Mesenchymal stem cell (in vitro differentiated cells and primary cell): ENCODE measurements at regions not wholly inside any gene's neighbourhood (a gene's known extent, or its start where the extent isn't known, plus 50 kb on each side); places are given as distances from the start of the nearest gene placed in this dataset.

ENCODE experiments used
- DNase-seq: peaks from one replicate; pipeline ENCODE4 v3.0.0-alpha.2; 2013
- H2AFZ ChIP-seq: one replicate; pipeline ENCODE4 v1.6.1; 2013; ENCODE audit warnings: low read depth, mild to moderate bottlenecking, control low read depth, inconsistent platforms, low read length, moderate library complexity
- H2AK5ac ChIP-seq: 2 replicates; pipeline ENCODE4 v1.6.1; 2013; ENCODE audit warnings: low read length, moderate library complexity, mild to moderate bottlenecking, inconsistent platforms; ENCODE audit not compliant: severe bottlenecking
- H2BK120ac ChIP-seq: one replicate; pipeline ENCODE4 v1.6.1; 2013; ENCODE audit warnings: low read depth, mild to moderate bottlenecking, inconsistent platforms, low read length, moderate library complexity
- H2BK12ac ChIP-seq, 2 experiments: one replicate each; pipeline ENCODE4 v1.6.1; 2013; ENCODE audit warnings: inconsistent platforms in 2 of 2, low read length in 2 of 2, mild to moderate bottlenecking in 2 of 2, moderate library complexity in 2 of 2, control low read depth in 1 of 2
- H2BK15ac ChIP-seq: one replicate; pipeline ENCODE4 v1.6.1; 2013; ENCODE audit warnings: mild to moderate bottlenecking, low read depth, inconsistent platforms; ENCODE audit not compliant: poor library complexity, severe bottlenecking
- H2BK5ac ChIP-seq: 2 replicates; pipeline ENCODE4 v1.6.1; 2013; ENCODE audit warnings: low read depth, mild to moderate bottlenecking, low read length, control low read depth, inconsistent platforms; ENCODE audit not compliant: poor library complexity, severe bottlenecking
- H3K14ac ChIP-seq, 2 experiments: one replicate each; pipeline ENCODE4 v1.6.1; 2013; ENCODE audit warnings: inconsistent platforms in 2 of 2, low read length in 2 of 2, control low read depth in 1 of 2, mild to moderate bottlenecking in 1 of 2, moderate library complexity in 1 of 2
- H3K18ac ChIP-seq, 2 experiments: one replicate each; pipeline ENCODE4 v1.6.1; 2013; ENCODE audit warnings: inconsistent platforms in 2 of 2, low read length in 2 of 2, control low read depth in 1 of 2, low read depth in 1 of 2, mild to moderate bottlenecking in 1 of 2
- H3K23ac ChIP-seq, 2 experiments: one replicate each; pipeline ENCODE4 v1.6.1; 2013; ENCODE audit warnings: inconsistent platforms in 2 of 2, low read length in 2 of 2, mild to moderate bottlenecking in 2 of 2, moderate library complexity in 2 of 2, control low read depth in 1 of 2
- H3K27ac ChIP-seq: 2 replicates; pipeline ENCODE4 v1.5.1; 2013; ENCODE audit warnings: mild to moderate bottlenecking, moderate library complexity, low read length, control low read depth, inconsistent platforms; ENCODE audit not compliant: poor library complexity, severe bottlenecking
- H3K27me3 ChIP-seq, 2 experiments: 2 replicates each; pipeline versions ENCODE4 v1.6.1 to v1.7.0; 2013; ENCODE audit warnings: low read length in 2 of 2, mild to moderate bottlenecking in 2 of 2, moderate library complexity in 2 of 2, control low read depth in 1 of 2, inconsistent platforms in 1 of 2; ENCODE audit not compliant: control insufficient read depth in 1 of 2, insufficient read depth in 1 of 2
- H3K36me3 ChIP-seq, 2 experiments: 2 replicates each; pipeline versions ENCODE4 v1.6.1 to v1.7.0; 2013; ENCODE audit warnings: low read length in 2 of 2, control low read depth in 1 of 2, inconsistent platforms in 1 of 2, low read depth in 1 of 2, mild to moderate bottlenecking in 1 of 2; ENCODE audit not compliant: insufficient read depth in 2 of 2, control insufficient read depth in 1 of 2
- H3K4ac ChIP-seq, 2 experiments: one replicate each; pipeline ENCODE4 v1.6.1; 2013; ENCODE audit warnings: inconsistent platforms in 2 of 2, low read length in 2 of 2, mild to moderate bottlenecking in 2 of 2, moderate library complexity in 2 of 2, control low read depth in 1 of 2, low read depth in 1 of 2
- H3K4me1 ChIP-seq: 2 replicates; pipeline ENCODE4 v1.6.1; 2013; ENCODE audit warnings: low read depth, low read length, control low read depth; ENCODE audit not compliant: control insufficient read depth, insufficient read depth
- H3K4me2 ChIP-seq: 2 replicates; pipeline ENCODE4 v1.6.1; 2013; ENCODE audit warnings: low read length, mild to moderate bottlenecking, inconsistent platforms; ENCODE audit not compliant: poor library complexity, severe bottlenecking
- H3K4me3 ChIP-seq, 2 experiments: 2 replicates each; pipeline versions ENCODE4 v1.5.1 to v1.7.0; 2013; ENCODE audit warnings: low read length in 2 of 2, mild to moderate bottlenecking in 2 of 2, control low read depth in 1 of 2, low read depth in 1 of 2; ENCODE audit not compliant: insufficient read depth in 1 of 2
- H3K79me1 ChIP-seq: replicated peaks from 2 replicates; pipeline ENCODE4 v1.6.1; 2013; ENCODE audit warnings: mild to moderate bottlenecking, control low read depth, low read length, inconsistent platforms; ENCODE audit not compliant: poor library complexity, severe bottlenecking
- H3K9ac ChIP-seq: 2 replicates; pipeline ENCODE4 v1.7.0; 2013; ENCODE audit warnings: mild to moderate bottlenecking, low read length, moderate library complexity
- H3K9me3 ChIP-seq: 2 replicates; pipeline ENCODE4 v1.7.0; 2013; ENCODE audit warnings: mild to moderate bottlenecking, low read length; ENCODE audit not compliant: control insufficient read depth
- H4K8ac ChIP-seq: one replicate; pipeline ENCODE4 v1.6.1; 2013; ENCODE audit warnings: inconsistent platforms, mild to moderate bottlenecking, low read length, moderate library complexity
- H4K91ac ChIP-seq: one replicate; pipeline ENCODE4 v1.6.1; 2013; ENCODE audit warnings: mild to moderate bottlenecking, low read length, inconsistent platforms
- WGBS: methylation state at CpG from one replicate; pipeline ENCODE4 v1.1.7; 2013; ENCODE audit warnings: mixed read lengths; 5-methylcytosine and 5-hydroxymethylcytosine counted together

DNA sequence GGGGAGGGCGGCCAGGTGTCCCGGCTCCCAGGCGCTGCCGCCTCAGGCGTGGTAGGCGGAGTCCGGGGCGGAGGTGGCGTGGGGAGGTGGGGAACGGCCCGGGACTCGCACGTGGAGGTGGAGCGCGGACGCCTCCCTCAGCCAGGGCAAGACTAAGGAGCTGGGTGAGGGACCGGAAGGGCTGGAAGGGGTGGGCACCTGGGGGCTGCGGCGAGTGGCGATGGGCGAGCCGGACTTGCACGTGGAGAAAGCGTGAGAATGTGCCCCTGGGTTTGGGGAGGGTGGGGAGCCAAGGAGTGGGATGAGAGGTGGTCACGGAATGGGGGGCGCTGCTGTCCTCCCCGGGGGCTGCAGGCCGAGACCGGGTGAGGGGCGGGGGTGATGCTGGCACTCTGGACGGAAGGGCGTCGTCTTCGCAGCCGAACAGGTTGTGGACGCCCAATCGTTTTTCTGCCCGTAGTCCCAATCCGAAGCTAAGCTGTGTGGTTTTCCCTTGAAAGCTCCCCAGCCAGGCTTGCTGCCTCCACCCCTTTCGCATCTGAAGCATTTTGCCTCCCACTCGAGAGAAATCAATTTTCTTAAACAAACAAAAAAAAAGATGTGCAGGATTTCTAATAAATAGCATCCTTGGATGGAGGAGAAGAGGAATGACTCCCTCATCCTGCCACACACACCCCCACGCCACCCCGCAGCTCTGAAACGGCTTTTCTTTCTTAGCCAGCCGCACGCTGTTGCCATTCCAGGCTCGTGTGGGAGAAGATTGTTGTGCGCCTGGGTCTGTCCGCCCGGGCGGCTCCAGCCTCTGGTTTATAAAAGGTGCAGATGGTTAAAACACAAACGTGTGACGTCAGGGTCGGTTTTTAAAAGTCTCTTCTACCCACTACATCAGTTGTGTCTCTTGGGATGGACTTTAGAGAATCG lies 62.5 kb upstream of the ANKRD28 start:
- H3K4me1 ChIP-seq: no peaks in the 10 kb centered on the region
- no peaks in the 10 kb centered on the region for H3K27me3 ChIP-seq
- peak overlapping the region; percentile 68 for H4K91ac ChIP-seq
- no peak overlapping the region for H3K23ac ChIP-seq
- H3K18ac ChIP-seq: peak overlapping the region; percentile 75 to 81
- H2BK12ac ChIP-seq: peak overlapping the region in 1 of 2 experiments; percentile 37
- H2AFZ ChIP-seq: peak overlapping the region; percentile 72
- no peak overlapping the region for H2AK5ac ChIP-seq
- H3K27ac ChIP-seq: peak overlapping the region; percentile 26
- no peak overlapping the region for H2BK5ac ChIP-seq
- peak; percentile 40 for DNase-seq
- H4K8ac ChIP-seq: peak overlapping the region; percentile 35
- WGBS: 7% methylated on average over 36 of the region's 55 CpGs
- H3K79me1 ChIP-seq: peaks cover 7% of the 10 kb centered on the region
- peak overlapping the region; percentile 87 to 99 for H3K4me3 ChIP-seq
- peak overlapping the region; percentile 88 for H3K4me2 ChIP-seq
- H3K9ac ChIP-seq: peak overlapping the region; percentile 84
- H3K9me3 ChIP-seq: peaks cover 5% of the 10 kb centered on the region
- H2BK120ac ChIP-seq: peak overlapping the region; percentile 61
- peak overlapping the region in 1 of 2 experiments; percentile 24 for H3K4ac ChIP-seq
- no peaks in the 10 kb centered on the region for H3K36me3 ChIP-seq
- no peak overlapping the region for H2BK15ac ChIP-seq
- peak overlapping the region in 1 of 2 experiments; percentile 64 for H3K14ac ChIP-seq

DNA sequence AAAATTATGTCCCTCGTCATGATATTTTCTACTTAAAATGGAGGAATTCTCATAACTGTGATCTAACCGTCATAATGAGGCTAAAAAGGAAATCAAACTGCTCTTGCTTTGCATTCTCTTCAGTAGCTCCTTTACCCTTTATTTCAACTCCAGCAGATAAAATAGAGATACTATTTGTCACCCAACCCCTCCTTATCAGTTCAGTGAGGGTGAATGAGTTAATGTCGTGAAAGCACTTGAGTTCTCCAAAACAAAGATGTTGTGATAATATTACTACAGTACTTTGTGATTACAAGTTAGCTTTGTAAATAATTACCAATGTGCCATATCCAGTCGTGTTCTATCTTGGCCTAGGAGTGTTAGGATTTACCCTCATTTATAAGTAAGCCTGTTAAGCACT lies 63.4 kb upstream of the ANKRD28 start:
- DNase-seq: peak; percentile 7
- H2BK120ac ChIP-seq: no peak overlapping the region
- no peak overlapping the region for H3K4me2 ChIP-seq
- H3K14ac ChIP-seq: no peak overlapping the region
- H2BK5ac ChIP-seq: no peak overlapping the region
- H3K18ac ChIP-seq: no peak overlapping the region
- H2AK5ac ChIP-seq: no peak overlapping the region
- H2BK15ac ChIP-seq: no peak overlapping the region
- H2AFZ ChIP-seq: no peak overlapping the region
- WGBS: 92% methylated on average over 3 of the region's 4 CpGs
- H3K9me3 ChIP-seq: peaks cover 8% of the 10 kb centered on the region
- H3K79me1 ChIP-seq: peaks cover 7% of the 10 kb centered on the region
- no peak overlapping the region for H2BK12ac ChIP-seq
- no peak overlapping the region for H3K23ac ChIP-seq
- no peaks in the 10 kb centered on the region for H3K36me3 ChIP-seq
- peak overlapping the region in 1 of 2 experiments; percentile 87 for H3K4me3 ChIP-seq
- no peak overlapping the region for H3K27ac ChIP-seq
- H4K8ac ChIP-seq: no peak overlapping the region
- no peak overlapping the region for H3K4ac ChIP-seq
- no peaks in the 10 kb centered on the region for H3K4me1 ChIP-seq
- peak overlapping the region; percentile 84 for H3K9ac ChIP-seq
- no peaks in the 10 kb centered on the region for H3K27me3 ChIP-seq
- no peak overlapping the region for H4K91ac ChIP-seq

DNA sequence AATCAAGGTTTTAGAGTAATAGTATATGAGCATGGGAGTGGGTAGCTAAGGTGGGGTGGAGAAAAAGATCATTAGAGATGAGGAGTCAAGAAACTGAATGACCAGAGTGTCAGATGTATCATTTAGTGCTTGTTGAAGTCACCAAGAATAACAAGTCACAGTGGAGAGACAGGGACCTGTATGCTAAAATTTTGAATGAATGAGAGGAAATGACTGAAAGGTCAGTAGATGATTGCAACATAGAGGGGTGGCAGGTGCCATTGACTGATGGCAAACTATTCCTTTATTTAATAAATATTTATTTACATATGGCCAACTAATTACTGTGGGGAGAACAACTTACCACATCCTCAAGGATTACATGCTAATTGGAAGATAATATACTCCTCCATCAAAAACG lies 75.0 kb upstream of the ANKRD28 start:
- Histone ChIP-seq H3K79me1 (no peaks in the 10 kb centered on the region), H3K9ac (no peak overlapping the region), H3K14ac (no peak overlapping the region), H3K18ac (no peak overlapping the region), H3K27ac (no peak overlapping the region), H2BK15ac (no peak overlapping the region), H2AFZ (no peak overlapping the region), H2BK120ac (no peak overlapping the region), H3K9me3 (no peaks in the 10 kb centered on the region), H2BK5ac (no peak overlapping the region), H3K4ac (no peak overlapping the region), H2BK12ac (no peak overlapping the region), H3K23ac (no peak overlapping the region), H3K27me3 (no peaks in the 10 kb centered on the region), H3K36me3 (peaks cover 0 to 2% of the 10 kb centered on the region in 2 experiments), H4K91ac (no peak overlapping the region), H3K4me3 (no peak overlapping the region), H3K4me1 (no peaks in the 10 kb centered on the region), H2AK5ac (no peak overlapping the region), H4K8ac (no peak overlapping the region), H3K4me2 (no peak overlapping the region)
- DNase-seq: no peak
- WGBS: 100% methylated on average over 1 of the region's 1 CpG

DNA sequence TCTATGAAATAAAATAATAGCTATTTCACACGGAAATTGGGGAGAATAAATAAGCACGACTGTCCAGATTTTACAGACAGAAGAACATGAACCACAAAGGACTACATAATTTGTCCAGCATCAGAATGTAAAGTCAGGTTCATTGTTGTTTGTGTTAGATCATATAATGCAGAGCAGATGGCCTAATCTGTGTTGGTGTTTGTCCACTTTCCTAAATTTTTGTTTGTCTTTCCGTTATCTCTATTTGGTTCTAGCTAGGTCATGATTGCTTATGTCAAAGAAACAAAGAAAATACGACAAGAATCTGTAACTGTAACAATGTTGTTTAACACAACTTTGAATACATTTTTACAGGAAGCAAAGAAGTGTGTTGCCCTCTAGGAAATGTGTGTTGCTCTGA lies 75.6 kb upstream of the ANKRD28 start:
- 67% methylated on average over 3 of the region's 4 CpGs for WGBS
- Histone ChIP-seq H3K36me3 (peaks cover 3 to 6% of the 10 kb centered on the region in 2 experiments), H2BK120ac (no peak overlapping the region)

More for the DNA sequence above, 75.6 kb upstream of the ANKRD28 start:
- H3K79me1 ChIP-seq: no peaks in the 10 kb centered on the region
- no peak overlapping the region for H2BK5ac ChIP-seq
- no peak overlapping the region for H2AFZ ChIP-seq
- H3K9me3 ChIP-seq: no peaks in the 10 kb centered on the region
- H2AK5ac ChIP-seq: no peak overlapping the region
- no peak overlapping the region for H3K23ac ChIP-seq
- no peak overlapping the region for H2BK15ac ChIP-seq
- H4K91ac ChIP-seq: no peak overlapping the region
- H3K9ac ChIP-seq: no peak overlapping the region
- no peak overlapping the region for H3K4me2 ChIP-seq
- H3K4ac ChIP-seq: no peak overlapping the region
- no peak overlapping the region for H3K14ac ChIP-seq
- no peaks in the 10 kb centered on the region for H3K27me3 ChIP-seq
- no peak overlapping the region for H4K8ac ChIP-seq
- no peak overlapping the region for H2BK12ac ChIP-seq
- H3K18ac ChIP-seq: no peak overlapping the region
- H3K27ac ChIP-seq: no peak overlapping the region
- H3K4me1 ChIP-seq: no peaks in the 10 kb centered on the region
- no peak overlapping the region for H3K4me3 ChIP-seq
- DNase-seq: no peak
